ENCODE measurements at regions not wholly inside any gene's neighbourhood (a gene's known extent, or its start where the extent isn't known, plus 50 kb on each side); places are given as distances from the start of the nearest gene placed in this dataset.

GRCh38 chr18:39241534-39241933 lies 1675.9 kb upstream of the CELF4 start:
- Histone ChIP-seq H3K27me3 (no peaks in the 10 kb centered on the region), H3K9me3 (no peaks in the 10 kb centered on the region), H3K4me3 (no peak overlapping the region), H3K27ac (no peak overlapping the region), H3K36me3 (no peaks in the 10 kb centered on the region), H3K4me1 (no peaks in the 10 kb centered on the region)
- in situ Hi-C loops (cut with MboI; ENCODE audit: low pct_ligation_motif_present in 1 of 4, low pct_unique_long_range_greater_than_20kb in 1 of 4, low sequenced_read_pairs in 3 of 4) (no loop called here), intact Hi-C loops (cut with DNase I; ENCODE audit: low total_unique reads) (no loop called here)
- 33 to 44% methylated on average over 3 of the region's 3 CpGs for WGBS, 2 donors (ENCODE audit: low coverage in 1 of 2)
- DNase-seq, result no peak
- no peak for TF ChIP-seq POLR2AphosphoS5 (IDR thresholded peaks at IDR 0.05)
- TF ChIP-seq POLR2A (IDR thresholded peaks at IDR 0.05), result no peak
- TF ChIP-seq EP300 (IDR thresholded peaks at IDR 0.05; ENCODE audit: low read depth), result no peak
- no peak for TF ChIP-seq CTCF (IDR thresholded peaks at IDR 0.05)

GRCh38 chr18:39238981-39239660 lies 1673.5 kb upstream of the CELF4 start:
- Histone ChIP-seq H3K27ac (no peak overlapping the region), H3K36me3 (no peaks in the 10 kb centered on the region), H3K4me3 (no peak overlapping the region), H3K9me3 (no peaks in the 10 kb centered on the region), H3K4me1 (no peaks in the 10 kb centered on the region), H3K27me3 (no peaks in the 10 kb centered on the region)
- DNase-seq, result no peak
- intact Hi-C loops (cut with DNase I; ENCODE audit: low total_unique reads), result no loop called here
- TF ChIP-seq CTCF (IDR thresholded peaks at IDR 0.05) (no peak), POLR2A (IDR thresholded peaks at IDR 0.05) (no peak), EP300 (IDR thresholded peaks at IDR 0.05; ENCODE audit: low read depth) (no peak), POLR2AphosphoS5 (IDR thresholded peaks at IDR 0.05) (no peak)
- WGBS, 2 donors (ENCODE audit: low coverage in 1 of 2), result 44 to 59% methylated on average over 4 to 5 of the region's 5 CpGs
- in situ Hi-C loops (cut with MboI; ENCODE audit: low pct_ligation_motif_present in 1 of 4, low pct_unique_long_range_greater_than_20kb in 1 of 4, low sequenced_read_pairs in 3 of 4), result no loop called here

GRCh38 chr18:39235118-39235719 lies 1669.6 kb upstream of the CELF4 start:
- 94% methylated on average over 9 of the region's 19 CpGs; no CpG with 5 or more reads in 1 of the 2 donors for WGBS, 2 donors (ENCODE audit: low coverage in 1 of 2)
- in situ Hi-C loops (cut with MboI; ENCODE audit: low pct_ligation_motif_present in 1 of 4, low pct_unique_long_range_greater_than_20kb in 1 of 4, low sequenced_read_pairs in 3 of 4), result no loop called here
- intact Hi-C loops (cut with DNase I; ENCODE audit: low total_unique reads), result no loop called here

GRCh38 chr18:39232937-39233336 lies 1667.3 kb upstream of the CELF4 start:
- intact Hi-C loops (cut with DNase I; ENCODE audit: low total_unique reads), result no loop called here
- no peak for TF ChIP-seq POLR2A (IDR thresholded peaks at IDR 0.05)
- WGBS, 2 donors (ENCODE audit: low coverage in 1 of 2), result 83% methylated on average over 8 of the region's 8 CpGs; no CpG with 5 or more reads in 1 of the 2 donors
- in situ Hi-C loops (cut with MboI; ENCODE audit: low pct_ligation_motif_present in 1 of 4, low pct_unique_long_range_greater_than_20kb in 1 of 4, low sequenced_read_pairs in 3 of 4), result no loop called here
- Histone ChIP-seq H3K27me3 (no peaks in the 10 kb centered on the region), H3K9me3 (no peaks in the 10 kb centered on the region), H3K4me3 (no peak overlapping the region), H3K27ac (no peak overlapping the region), H3K4me1 (no peaks in the 10 kb centered on the region), H3K36me3 (no peaks in the 10 kb centered on the region)
- DNase-seq, result no peak

More at GRCh38 chr18:39235118-39235719, 1669.6 kb upstream of the CELF4 start:
- TF ChIP-seq POLR2A (IDR thresholded peaks at IDR 0.05), result no peak
- no peak for TF ChIP-seq EP300 (IDR thresholded peaks at IDR 0.05; ENCODE audit: low read depth)
- no peak for TF ChIP-seq CTCF (IDR thresholded peaks at IDR 0.05)
- TF ChIP-seq POLR2AphosphoS5 (IDR thresholded peaks at IDR 0.05), result no peak
- DNase-seq, result no peak
- Histone ChIP-seq H3K9me3 (no peaks in the 10 kb centered on the region), H3K4me3 (no peak overlapping the region), H3K36me3 (no peaks in the 10 kb centered on the region), H3K4me1 (no peaks in the 10 kb centered on the region), H3K27me3 (no peaks in the 10 kb centered on the region), H3K27ac (no peak overlapping the region)
